ENCODE measurements at regions not wholly inside any gene's neighbourhood (a gene's known extent, or its start where the extent isn't known, plus 50 kb on each side); places are given as distances from the start of the nearest gene placed in this dataset.

GRCh38 chr12:90071996-90072395, 363.4 kb upstream of the ATP2B1 start:
- Histone ChIP-seq H3K4me3 (no peak overlapping the region), H3K9me3 (no peaks in the 10 kb centered on the region)
- no peak for DNase-seq (ENCODE audit: low spot score)

DNA sequence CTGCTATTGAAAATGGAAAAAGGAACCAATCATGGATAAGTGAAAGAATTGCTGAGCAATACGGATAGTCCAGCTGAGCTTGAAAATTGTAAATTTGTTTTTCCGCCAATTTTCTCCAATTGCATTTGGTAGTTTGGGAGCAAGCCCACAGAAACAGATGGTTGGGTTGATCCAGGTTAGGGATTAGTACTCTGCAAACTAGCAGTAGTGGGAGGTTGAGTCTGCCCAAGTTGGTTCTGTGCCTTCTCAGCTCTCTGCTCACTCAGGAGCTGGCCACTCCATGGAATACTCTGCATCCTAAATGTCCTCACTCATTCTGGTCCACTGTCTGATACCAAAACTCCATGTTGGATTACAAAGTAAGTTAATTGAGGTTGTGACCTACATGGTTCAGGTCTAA, 361.1 kb upstream of the ATP2B1 start:
- TF ChIP-seq, protein P1, sequence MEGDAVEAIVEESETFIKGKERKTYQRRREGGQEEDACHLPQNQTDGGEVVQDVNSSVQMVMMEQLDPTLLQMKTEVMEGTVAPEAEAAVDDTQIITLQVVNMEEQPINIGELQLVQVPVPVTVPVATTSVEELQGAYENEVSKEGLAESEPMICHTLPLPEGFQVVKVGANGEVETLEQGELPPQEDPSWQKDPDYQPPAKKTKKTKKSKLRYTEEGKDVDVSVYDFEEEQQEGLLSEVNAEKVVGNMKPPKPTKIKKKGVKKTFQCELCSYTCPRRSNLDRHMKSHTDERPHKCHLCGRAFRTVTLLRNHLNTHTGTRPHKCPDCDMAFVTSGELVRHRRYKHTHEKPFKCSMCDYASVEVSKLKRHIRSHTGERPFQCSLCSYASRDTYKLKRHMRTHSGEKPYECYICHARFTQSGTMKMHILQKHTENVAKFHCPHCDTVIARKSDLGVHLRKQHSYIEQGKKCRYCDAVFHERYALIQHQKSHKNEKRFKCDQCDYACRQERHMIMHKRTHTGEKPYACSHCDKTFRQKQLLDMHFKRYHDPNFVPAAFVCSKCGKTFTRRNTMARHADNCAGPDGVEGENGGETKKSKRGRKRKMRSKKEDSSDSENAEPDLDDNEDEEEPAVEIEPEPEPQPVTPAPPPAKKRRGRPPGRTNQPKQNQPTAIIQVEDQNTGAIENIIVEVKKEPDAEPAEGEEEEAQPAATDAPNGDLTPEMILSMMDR (IDR thresholded peaks at IDR 0.05), result no peak
- Histone ChIP-seq H3K9me3 (no peaks in the 10 kb centered on the region), H3K36me3 (no peaks in the 10 kb centered on the region), H3K4me1 (peaks cover 0 to 4% of the 10 kb centered on the region in 2 donors), H3K27ac (no peak overlapping the region), H3K4me3 (no peak overlapping the region), H3K27me3 (no peaks in the 10 kb centered on the region)
- DNase-seq (ENCODE audit: low spot score), result no peak

More at GRCh38 chr12:90071996-90072395, 363.4 kb upstream of the ATP2B1 start:
- Histone ChIP-seq H3K27ac (no peak overlapping the region), H3K4me1 (no peaks in the 10 kb centered on the region), H3K36me3 (no peaks in the 10 kb centered on the region), H3K27me3 (no peaks in the 10 kb centered on the region)
- TF ChIP-seq, protein P1 (IDR thresholded peaks at IDR 0.05), result no peak

GRCh38 chr12:90067791-90068190, 359.2 kb upstream of the ATP2B1 start:
- Histone ChIP-seq H3K27me3 (no peaks in the 10 kb centered on the region), H3K4me1 (peaks cover 0 to 7% of the 10 kb centered on the region in 2 donors)

DNA sequence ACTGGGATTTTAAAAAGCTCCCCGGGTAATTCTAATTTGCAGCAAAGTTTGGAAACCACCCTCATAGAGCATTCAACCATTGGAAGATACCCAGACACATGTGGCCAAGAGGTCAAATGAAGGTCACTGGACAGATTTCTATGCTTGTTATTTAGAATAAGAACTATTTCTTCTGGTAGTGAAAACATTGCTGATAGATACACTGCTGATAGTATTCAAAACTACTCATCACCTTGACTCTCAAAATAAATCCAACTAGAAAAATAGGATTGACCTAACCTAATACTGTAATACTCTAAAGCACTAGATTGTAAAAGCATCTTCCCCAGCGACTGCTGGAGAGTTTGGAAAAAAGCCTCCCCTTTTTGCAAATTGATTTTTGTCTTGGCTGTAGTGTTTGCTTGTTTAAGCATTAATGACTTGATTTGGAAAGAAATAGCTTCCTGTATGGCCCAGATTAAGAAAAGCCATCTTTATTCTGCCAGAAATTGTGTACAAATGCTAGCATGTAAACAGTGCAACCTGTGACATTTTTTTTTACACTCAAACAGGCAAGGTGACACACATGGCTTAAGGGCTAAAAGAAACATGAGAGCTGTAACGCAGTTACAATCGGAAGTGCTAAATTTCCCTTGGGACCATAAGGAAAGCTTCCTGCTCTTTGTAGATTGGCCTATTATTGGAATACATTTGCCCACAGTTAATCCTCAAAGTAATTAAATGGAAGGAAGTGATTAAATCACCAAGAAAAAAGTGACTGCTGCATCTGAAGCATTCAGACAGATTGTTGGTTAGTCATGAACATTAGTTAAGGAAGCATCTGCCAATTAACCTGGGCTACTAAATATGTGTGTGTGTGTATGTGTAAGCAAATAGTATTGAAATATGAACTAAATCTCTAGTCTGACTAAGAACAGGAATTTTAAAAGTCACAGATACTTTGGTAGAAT, 356.5 kb upstream of the ATP2B1 start:
- peaks cover 0 to 7% of the 10 kb centered on the region in 2 donors for H3K4me1 ChIP-seq
- no peaks in the 10 kb centered on the region for H3K9me3 ChIP-seq
- TF ChIP-seq, protein P1 (IDR thresholded peaks at IDR 0.05), result no peak
- H3K4me3 ChIP-seq, result no peak overlapping the region
- H3K27me3 ChIP-seq, result no peaks in the 10 kb centered on the region
- no peaks in the 10 kb centered on the region for H3K36me3 ChIP-seq
- DNase-seq (ENCODE audit: low spot score), result no peak
- H3K27ac ChIP-seq, result no peak overlapping the region

More at GRCh38 chr12:90067791-90068190, 359.2 kb upstream of the ATP2B1 start:
- TF ChIP-seq, protein P1 (IDR thresholded peaks at IDR 0.05), result no peak
- H3K36me3 ChIP-seq, result no peaks in the 10 kb centered on the region
- no peak overlapping the region for H3K4me3 ChIP-seq
- H3K9me3 ChIP-seq, result no peaks in the 10 kb centered on the region
- H3K27ac ChIP-seq, result no peak overlapping the region
- DNase-seq (ENCODE audit: low spot score), result no peak

DNA sequence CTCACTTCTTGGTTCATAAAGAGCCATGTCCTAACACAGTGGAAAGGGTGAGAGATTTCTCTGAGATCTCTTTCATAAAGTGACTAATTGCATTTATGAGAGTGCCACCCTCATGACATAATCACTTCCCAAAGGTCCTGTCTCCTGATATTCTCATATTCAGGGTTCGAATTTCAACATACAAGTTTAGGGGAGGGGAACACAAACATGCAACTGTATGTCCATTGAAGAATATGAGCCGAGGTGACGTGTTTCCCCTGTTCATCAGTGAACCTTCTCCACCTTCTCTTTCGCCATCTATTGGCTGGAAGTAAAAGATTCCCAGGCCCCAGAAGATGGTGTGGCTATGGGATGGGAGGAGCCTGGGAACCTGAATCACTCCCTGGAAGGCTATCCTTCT, 354.2 kb upstream of the ATP2B1 start:
- Histone ChIP-seq H3K36me3 (no peaks in the 10 kb centered on the region), H3K27me3 (no peaks in the 10 kb centered on the region), H3K4me3 (no peak overlapping the region), H3K4me1 (peaks cover 0 to 7% of the 10 kb centered on the region in 2 donors), H3K9me3 (no peaks in the 10 kb centered on the region), H3K27ac (no peak overlapping the region)
- TF ChIP-seq, protein P1 (IDR thresholded peaks at IDR 0.05), result no peak
- DNase-seq (ENCODE audit: low spot score), result no peak

Measured in right atrium auricular region (tissue), 2 donors.